ENCODE measurements at regions not wholly inside any gene's neighbourhood (a gene's known extent, or its start where the extent isn't known, plus 50 kb on each side); places are given as distances from the start of the nearest gene placed in this dataset.

- Histone ChIP-seq H3K4me1 (ENCODE audit: control insufficient read depth, insufficient read depth, low read depth, low read length) (no peaks in the 10 kb centered on the region), H4K91ac (ENCODE audit: low read length) (no peak overlapping the region), H2BK5ac (ENCODE audit: low read depth, low read length, poor library complexity, severe bottlenecking) (no peak overlapping the region)
These were observed 352.4 kb upstream of the MGAT4C start for GRCh38 chr12:86608638-86609037.

GRCh38 chr12:86601550-86602308 lies 345.5 kb upstream of the MGAT4C start:
- Histone ChIP-seq H3K18ac (ENCODE audit: low read depth in 1 of 2, low read length in 2 of 2) (no peak overlapping the region), H3K23ac (ENCODE audit: low read length in 2 of 2) (no peak overlapping the region), H3K27me3 (ENCODE audit: control insufficient read depth in 1 of 2, insufficient read depth in 1 of 2, low read length in 2 of 2) (no peaks in the 10 kb centered on the region), H3K4me1 (ENCODE audit: control insufficient read depth, insufficient read depth, low read depth, low read length) (no peaks in the 10 kb centered on the region), H2BK120ac (ENCODE audit: low read depth, low read length) (no peak overlapping the region), H3K14ac (ENCODE audit: low read length in 2 of 2) (no peak overlapping the region), H3K79me1 (replicated peaks; ENCODE audit: low read length, poor library complexity, severe bottlenecking) (no peaks in the 10 kb centered on the region), H2AFZ (ENCODE audit: low read depth, low read length) (no peak overlapping the region), H2BK12ac (ENCODE audit: low read length in 2 of 2) (no peak overlapping the region), H3K4me2 (ENCODE audit: low read length, poor library complexity, severe bottlenecking) (no peak overlapping the region), H3K27ac (ENCODE audit: low read length, poor library complexity, severe bottlenecking) (no peak overlapping the region), H3K4ac (ENCODE audit: low read depth in 1 of 2, low read length in 2 of 2) (no peak overlapping the region), H4K91ac (ENCODE audit: low read length) (no peak overlapping the region), H3K9ac (ENCODE audit: low read length) (no peak overlapping the region), H2AK5ac (ENCODE audit: low read length, severe bottlenecking) (no peak overlapping the region), H2BK5ac (ENCODE audit: low read depth, low read length, poor library complexity, severe bottlenecking) (no peak overlapping the region), H3K9me3 (ENCODE audit: control insufficient read depth, low read length) (no peaks in the 10 kb centered on the region), H2BK15ac (ENCODE audit: low read depth, poor library complexity, severe bottlenecking) (no peak overlapping the region), H4K8ac (ENCODE audit: low read length) (no peak overlapping the region), H3K36me3 (ENCODE audit: control insufficient read depth in 1 of 2, insufficient read depth in 2 of 2, low read depth in 1 of 2, low read length in 2 of 2) (no peaks in the 10 kb centered on the region), H3K4me3 (ENCODE audit: insufficient read depth in 1 of 2, low read depth in 1 of 2, low read length in 2 of 2) (no peak overlapping the region)
- DNase-seq, result no peak
- whole genome bisulfite sequencing, result 96% methylated on average over 27 of the region's 27 CpGs

More at GRCh38 chr12:86608638-86609037, 352.4 kb upstream of the MGAT4C start:
- H3K4me2 ChIP-seq (ENCODE audit: low read length, poor library complexity, severe bottlenecking), result no peak overlapping the region
- H2BK15ac ChIP-seq (ENCODE audit: low read depth, poor library complexity, severe bottlenecking), result no peak overlapping the region
- no peaks in the 10 kb centered on the region for H3K27me3 ChIP-seq (ENCODE audit: control insufficient read depth in 1 of 2, insufficient read depth in 1 of 2, low read length in 2 of 2)
- H3K79me1 ChIP-seq (replicated peaks; ENCODE audit: low read length, poor library complexity, severe bottlenecking), result no peaks in the 10 kb centered on the region
- H4K8ac ChIP-seq (ENCODE audit: low read length), result no peak overlapping the region
- H3K4ac ChIP-seq (ENCODE audit: low read depth in 1 of 2, low read length in 2 of 2), result no peak overlapping the region
- no peak for DNase-seq
- H3K18ac ChIP-seq (ENCODE audit: low read depth in 1 of 2, low read length in 2 of 2), result no peak overlapping the region
- no peak overlapping the region for H2BK12ac ChIP-seq (ENCODE audit: low read length in 2 of 2)
- no peak overlapping the region for H3K14ac ChIP-seq (ENCODE audit: low read length in 2 of 2)
- no peaks in the 10 kb centered on the region for H3K36me3 ChIP-seq (ENCODE audit: control insufficient read depth in 1 of 2, insufficient read depth in 2 of 2, low read depth in 1 of 2, low read length in 2 of 2)
- no peak overlapping the region for H3K27ac ChIP-seq (ENCODE audit: low read length, poor library complexity, severe bottlenecking)
- H2BK120ac ChIP-seq (ENCODE audit: low read depth, low read length), result no peak overlapping the region
- H3K23ac ChIP-seq (ENCODE audit: low read length in 2 of 2), result no peak overlapping the region
- no peak overlapping the region for H3K4me3 ChIP-seq (ENCODE audit: insufficient read depth in 1 of 2, low read depth in 1 of 2, low read length in 2 of 2)
- H2AFZ ChIP-seq (ENCODE audit: low read depth, low read length), result no peak overlapping the region
- H2AK5ac ChIP-seq (ENCODE audit: low read length, severe bottlenecking), result no peak overlapping the region
- no peaks in the 10 kb centered on the region for H3K9me3 ChIP-seq (ENCODE audit: control insufficient read depth, low read length)
- H3K9ac ChIP-seq (ENCODE audit: low read length), result no peak overlapping the region

GRCh38 chr12:86600664-86601231 lies 344.6 kb upstream of the MGAT4C start:
- 98% methylated on average over 24 of the region's 24 CpGs for WGBS
- H3K79me1 ChIP-seq (replicated peaks; ENCODE audit: low read length, poor library complexity, severe bottlenecking), result no peaks in the 10 kb centered on the region

GRCh38 chr12:86597431-86597830 lies 341.2 kb upstream of the MGAT4C start:
- no peak for DNase-seq
- H3K14ac ChIP-seq (ENCODE audit: low read length in 2 of 2), result no peak overlapping the region
- H4K8ac ChIP-seq (ENCODE audit: low read length), result no peak overlapping the region
- H2BK15ac ChIP-seq (ENCODE audit: low read depth, poor library complexity, severe bottlenecking), result no peak overlapping the region
- no peak overlapping the region for H2AK5ac ChIP-seq (ENCODE audit: low read length, severe bottlenecking)
- no peak overlapping the region for H3K23ac ChIP-seq (ENCODE audit: low read length in 2 of 2)
- no peak overlapping the region for H3K18ac ChIP-seq (ENCODE audit: low read depth in 1 of 2, low read length in 2 of 2)
- no peaks in the 10 kb centered on the region for H3K4me1 ChIP-seq (ENCODE audit: control insufficient read depth, insufficient read depth, low read depth, low read length)
- no peaks in the 10 kb centered on the region for H3K79me1 ChIP-seq (replicated peaks; ENCODE audit: low read length, poor library complexity, severe bottlenecking)
- H3K9ac ChIP-seq (ENCODE audit: low read length), result no peak overlapping the region
- no peak overlapping the region for H2BK12ac ChIP-seq (ENCODE audit: low read length in 2 of 2)
- no peak overlapping the region for H2BK5ac ChIP-seq (ENCODE audit: low read depth, low read length, poor library complexity, severe bottlenecking)
- no peaks in the 10 kb centered on the region for H3K36me3 ChIP-seq (ENCODE audit: control insufficient read depth in 1 of 2, insufficient read depth in 2 of 2, low read depth in 1 of 2, low read length in 2 of 2)
- no peak overlapping the region for H3K27ac ChIP-seq (ENCODE audit: low read length, poor library complexity, severe bottlenecking)
- H4K91ac ChIP-seq (ENCODE audit: low read length), result no peak overlapping the region
- no peaks in the 10 kb centered on the region for H3K27me3 ChIP-seq (ENCODE audit: control insufficient read depth in 1 of 2, insufficient read depth in 1 of 2, low read length in 2 of 2)
- H2BK120ac ChIP-seq (ENCODE audit: low read depth, low read length), result no peak overlapping the region
- no peak overlapping the region for H3K4me3 ChIP-seq (ENCODE audit: insufficient read depth in 1 of 2, low read depth in 1 of 2, low read length in 2 of 2)
- no peak overlapping the region for H3K4me2 ChIP-seq (ENCODE audit: low read length, poor library complexity, severe bottlenecking)
- H2AFZ ChIP-seq (ENCODE audit: low read depth, low read length), result no peak overlapping the region
- no peaks in the 10 kb centered on the region for H3K9me3 ChIP-seq (ENCODE audit: control insufficient read depth, low read length)
- H3K4ac ChIP-seq (ENCODE audit: low read depth in 1 of 2, low read length in 2 of 2), result no peak overlapping the region

More at GRCh38 chr12:86600664-86601231, 344.6 kb upstream of the MGAT4C start:
- H3K27me3 ChIP-seq (ENCODE audit: control insufficient read depth in 1 of 2, insufficient read depth in 1 of 2, low read length in 2 of 2), result no peaks in the 10 kb centered on the region
- no peak overlapping the region for H2BK5ac ChIP-seq (ENCODE audit: low read depth, low read length, poor library complexity, severe bottlenecking)
- H4K8ac ChIP-seq (ENCODE audit: low read length), result no peak overlapping the region
- H3K36me3 ChIP-seq (ENCODE audit: control insufficient read depth in 1 of 2, insufficient read depth in 2 of 2, low read depth in 1 of 2, low read length in 2 of 2), result no peaks in the 10 kb centered on the region
- H3K27ac ChIP-seq (ENCODE audit: low read length, poor library complexity, severe bottlenecking), result no peak overlapping the region
- no peak overlapping the region for H2AFZ ChIP-seq (ENCODE audit: low read depth, low read length)
- no peak for DNase-seq
- no peak overlapping the region for H2BK15ac ChIP-seq (ENCODE audit: low read depth, poor library complexity, severe bottlenecking)
- H2BK120ac ChIP-seq (ENCODE audit: low read depth, low read length), result no peak overlapping the region
- H3K4me2 ChIP-seq (ENCODE audit: low read length, poor library complexity, severe bottlenecking), result no peak overlapping the region
- H3K4ac ChIP-seq (ENCODE audit: low read depth in 1 of 2, low read length in 2 of 2), result no peak overlapping the region
- no peak overlapping the region for H3K9ac ChIP-seq (ENCODE audit: low read length)
- no peaks in the 10 kb centered on the region for H3K4me1 ChIP-seq (ENCODE audit: control insufficient read depth, insufficient read depth, low read depth, low read length)
- no peak overlapping the region for H3K18ac ChIP-seq (ENCODE audit: low read depth in 1 of 2, low read length in 2 of 2)
- H3K4me3 ChIP-seq (ENCODE audit: insufficient read depth in 1 of 2, low read depth in 1 of 2, low read length in 2 of 2), result no peak overlapping the region
- no peaks in the 10 kb centered on the region for H3K9me3 ChIP-seq (ENCODE audit: control insufficient read depth, low read length)
- H2BK12ac ChIP-seq (ENCODE audit: low read length in 2 of 2), result no peak overlapping the region
- H2AK5ac ChIP-seq (ENCODE audit: low read length, severe bottlenecking), result no peak overlapping the region
- no peak overlapping the region for H4K91ac ChIP-seq (ENCODE audit: low read length)
- H3K14ac ChIP-seq (ENCODE audit: low read length in 2 of 2), result peak overlapping the region in 1 of 2 experiments; percentile 29
- no peak overlapping the region for H3K23ac ChIP-seq (ENCODE audit: low read length in 2 of 2)

Measured in mesenchymal stem cell (in vitro differentiated cells and primary cell).